Stimulated activated CD8-positive, alpha-beta memory T cell treated with anti-CD3 and anti-CD28 coated beads, Interleukin-12 subunit alpha, Interleukin-12 subunit beta, amount 100 ng/mL, for 24 hours (primary cell): ENCODE measurements at regions not wholly inside any gene's neighbourhood (a gene's known extent, or its start where the extent isn't known, plus 50 kb on each side); places are given as distances from the start of the nearest gene placed in this dataset.

Experiments
- DNase-seq: peaks from one replicate; pipeline ENCODE4 v3.0.0-alpha.2; 2020; ENCODE audit errors: extremely low read depth

- no peak for DNase-seq
Measured at GRCh38 chr13:80036845-80037504, 304.0 kb downstream of the SPRY2 start.

- DNase-seq: no peak
Measured at GRCh38 chr13:80035096-80035495, 305.8 kb downstream of the SPRY2 start.

- no peak for DNase-seq
Measured at GRCh38 chr13:80033951-80034350, 307.0 kb downstream of the SPRY2 start.

- DNase-seq: no peak
Measured at GRCh38 chr13:80033286-80033685, 307.6 kb downstream of the SPRY2 start.

GRCh38 chr13:80030491-80030890, 310.4 kb downstream of the SPRY2 start:
- no peak for DNase-seq

GRCh38 chr13:80029170-80029569, 311.8 kb downstream of the SPRY2 start:
- DNase-seq: no peak

GRCh38 chr13:80022146-80022545, 318.8 kb downstream of the SPRY2 start:
- DNase-seq: no peak

GRCh38 chr13:80012251-80012650, 328.7 kb downstream of the SPRY2 start:
- DNase-seq: no peak

GRCh38 chr13:80011448-80012212, 329.3 kb downstream of the SPRY2 start:
- no peak for DNase-seq

GRCh38 chr13:80010846-80011245, 330.1 kb downstream of the SPRY2 start:
- DNase-seq: no peak

GRCh38 chr13:80010286-80010831, 330.6 kb downstream of the SPRY2 start:
- no peak for DNase-seq

- DNase-seq: no peak
Measured at GRCh38 chr13:80009760-80010159, 331.2 kb downstream of the SPRY2 start.

- DNase-seq: no peak
Measured at GRCh38 chr13:80006940-80007339, 334.0 kb downstream of the SPRY2 start.

- no peak for DNase-seq
Measured at GRCh38 chr13:80001510-80001842, 339.4 kb downstream of the SPRY2 start.

- no peak for DNase-seq
Measured at GRCh38 chr13:80000684-80001509, 340.0 kb downstream of the SPRY2 start.

GRCh38 chr13:79999601-80000000, 341.3 kb downstream of the SPRY2 start:
- no peak for DNase-seq

GRCh38 chr13:79998381-79998880, 342.5 kb downstream of the SPRY2 start:
- no peak for DNase-seq

GRCh38 chr13:79997244-79997643, 343.7 kb downstream of the SPRY2 start:
- DNase-seq: no peak

GRCh38 chr13:79995334-79995733, 345.6 kb downstream of the SPRY2 start:
- no peak for DNase-seq

- no peak for DNase-seq
Measured at GRCh38 chr13:79992111-79992510, 348.8 kb downstream of the SPRY2 start.

- DNase-seq: no peak
Measured at GRCh38 chr13:79990048-79990447, 350.9 kb downstream of the SPRY2 start.

GRCh38 chr13:79989217-79989661, 351.7 kb downstream of the SPRY2 start:
- no peak for DNase-seq
